ENCODE measurements at regions not wholly inside any gene's neighbourhood (a gene's known extent, or its start where the extent isn't known, plus 50 kb on each side); places are given as distances from the start of the nearest gene placed in this dataset.

DNA sequence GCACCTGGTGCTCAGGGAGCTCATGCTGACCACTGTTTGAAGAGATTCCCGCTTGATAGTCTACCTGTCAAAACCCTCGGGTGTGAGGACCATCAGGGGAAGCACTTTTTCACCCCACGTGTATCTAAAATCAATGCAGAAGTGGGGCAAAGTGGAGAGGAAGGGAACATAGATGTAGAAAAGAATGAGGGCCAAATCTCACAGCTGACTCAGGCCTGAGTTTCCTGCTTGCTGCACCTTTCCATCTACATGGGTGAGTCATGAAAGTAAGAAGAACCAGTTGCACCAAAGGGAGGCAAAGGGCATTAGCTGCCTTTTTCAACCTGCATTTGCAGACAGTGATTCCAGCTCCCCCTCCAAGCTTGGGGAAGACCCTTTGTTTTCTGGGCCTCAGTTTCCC lies 100.2 kb upstream of the MYCN start:
- DNase-seq (ENCODE audit: low read depth in 2 of 2): no peak

DNA sequence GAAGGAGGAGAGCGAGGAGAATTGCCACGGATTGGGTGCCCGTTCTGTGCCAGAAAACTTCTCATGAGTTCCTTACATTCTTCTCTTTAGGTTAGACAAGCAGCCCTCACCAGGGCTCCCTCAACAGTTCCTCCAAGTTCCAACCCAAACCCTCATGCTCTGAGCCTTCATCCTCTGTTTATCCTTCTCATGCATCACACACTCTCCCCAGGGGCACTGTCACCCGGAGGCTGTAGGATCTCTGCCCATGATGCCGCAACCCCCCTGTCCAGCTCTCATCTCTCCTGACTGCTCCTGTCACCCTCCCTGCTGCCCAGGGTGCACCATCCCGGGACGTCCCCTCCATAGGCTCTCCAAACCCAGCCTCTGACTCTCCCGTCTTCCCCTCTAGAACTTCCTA lies 99.4 kb upstream of the MYCN start:
- no peak for DNase-seq (ENCODE audit: low read depth in 2 of 2)

DNA sequence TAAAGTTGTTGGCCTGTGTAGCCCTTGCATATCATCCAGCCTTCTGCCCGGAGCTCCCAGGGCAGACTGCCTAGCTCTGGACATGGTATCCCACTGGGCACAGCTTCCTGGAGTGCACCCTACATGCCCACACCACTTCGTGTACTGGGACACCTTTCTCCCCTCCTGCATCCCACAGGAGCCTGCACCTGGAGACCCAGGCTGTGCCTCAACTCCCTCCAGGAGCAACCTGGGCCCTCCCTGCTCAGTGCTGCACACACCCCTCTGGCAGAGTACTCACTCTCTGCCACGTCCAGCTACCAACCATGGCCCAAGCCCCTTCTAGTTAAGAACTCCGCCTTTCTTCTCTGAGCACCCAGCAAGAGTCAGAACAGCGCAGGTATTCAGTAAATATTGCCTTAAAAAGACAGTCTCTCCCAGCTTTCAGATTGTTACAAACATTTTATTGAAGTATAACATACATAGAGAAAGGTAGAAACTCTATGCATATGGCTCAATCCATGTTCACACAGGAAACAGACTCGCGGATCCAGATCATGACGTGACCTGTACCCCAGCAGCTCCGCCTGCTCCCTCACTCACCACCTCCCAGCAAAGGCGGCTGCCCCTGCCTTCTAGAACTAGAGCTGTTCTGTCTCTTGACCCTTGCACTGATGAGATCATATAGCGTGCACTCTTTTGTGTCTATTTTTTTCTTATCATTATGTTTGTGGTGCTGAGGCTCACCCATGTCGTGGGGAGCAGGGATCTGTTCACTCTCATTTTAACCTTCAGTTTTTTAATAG lies 98.4 kb upstream of the MYCN start:
- DNase-seq (ENCODE audit: low read depth in 2 of 2): no peak

DNA sequence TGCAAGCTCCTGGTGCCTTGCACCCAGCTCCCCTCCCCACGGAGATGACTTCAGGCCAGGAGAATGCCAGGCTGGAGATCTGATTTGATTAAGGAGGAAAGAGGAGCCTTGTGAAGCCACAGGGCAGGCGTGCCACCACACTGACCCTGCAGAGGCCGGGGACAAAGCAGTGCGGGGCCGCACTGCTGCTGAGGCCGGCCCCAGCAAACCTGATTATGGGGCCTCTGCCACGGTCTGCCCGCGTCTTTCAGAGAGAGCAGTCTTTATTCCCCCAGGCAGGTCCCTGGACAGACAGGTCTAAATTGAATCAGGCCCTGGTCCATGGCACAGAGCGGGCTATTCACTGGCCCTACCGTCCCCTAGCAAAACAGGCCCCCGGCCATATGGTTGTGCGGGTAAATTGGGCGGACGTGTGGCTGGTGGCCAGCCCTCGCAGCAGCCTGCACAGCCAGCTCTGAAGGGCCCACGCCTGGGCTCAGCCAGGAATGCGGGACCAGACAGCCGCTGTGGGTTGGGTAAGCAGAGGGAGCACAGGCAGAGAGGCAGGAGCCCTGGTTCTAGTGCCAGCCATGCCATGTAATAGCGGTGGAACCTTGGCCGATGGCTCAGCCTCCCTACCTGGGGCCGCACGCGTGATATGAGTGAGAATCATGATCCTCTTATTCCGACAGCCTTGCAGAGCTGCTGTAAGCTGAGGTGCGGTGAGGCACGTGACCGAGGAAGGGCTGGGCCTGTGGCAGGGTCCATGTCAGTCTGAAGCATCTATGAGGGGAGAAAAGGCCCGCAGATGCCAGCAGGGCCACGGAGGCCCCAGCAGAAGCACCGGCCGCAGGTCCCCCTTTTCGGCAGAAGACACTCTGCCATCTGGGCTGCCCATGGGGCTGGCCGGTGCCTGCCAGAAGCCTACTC lies 97.3 kb upstream of the MYCN start:
- DNase-seq (ENCODE audit: low read depth in 2 of 2): no peak

DNA sequence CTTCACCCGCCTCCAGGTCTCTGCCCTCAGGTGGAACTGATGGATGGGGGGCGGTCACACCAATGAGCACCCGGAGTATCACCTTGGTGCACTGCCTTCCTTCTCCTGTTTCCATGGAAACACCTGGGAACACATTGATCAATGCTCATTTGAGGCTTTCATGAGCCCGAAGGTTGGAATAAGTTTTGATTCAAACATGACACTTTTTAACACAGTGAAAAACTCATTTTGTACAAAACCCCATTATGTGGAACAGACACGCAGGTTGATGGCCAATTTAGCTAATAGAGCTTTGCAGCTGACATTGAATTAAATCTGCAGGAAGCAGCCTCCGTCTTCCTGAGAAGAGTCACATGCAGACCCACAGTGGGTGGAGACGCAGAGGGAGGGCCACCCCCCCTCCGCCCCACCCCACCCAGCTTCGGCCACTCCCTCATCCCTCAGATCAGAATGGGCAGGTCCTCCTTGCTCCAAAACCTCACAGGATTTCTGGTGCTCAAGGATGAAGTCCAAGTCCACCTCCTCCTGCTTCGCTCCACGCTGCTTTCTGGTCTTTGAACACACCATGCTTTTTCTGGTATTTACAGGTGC lies 96.0 kb upstream of the MYCN start:
- no peak for DNase-seq (ENCODE audit: low read depth in 2 of 2)

DNA sequence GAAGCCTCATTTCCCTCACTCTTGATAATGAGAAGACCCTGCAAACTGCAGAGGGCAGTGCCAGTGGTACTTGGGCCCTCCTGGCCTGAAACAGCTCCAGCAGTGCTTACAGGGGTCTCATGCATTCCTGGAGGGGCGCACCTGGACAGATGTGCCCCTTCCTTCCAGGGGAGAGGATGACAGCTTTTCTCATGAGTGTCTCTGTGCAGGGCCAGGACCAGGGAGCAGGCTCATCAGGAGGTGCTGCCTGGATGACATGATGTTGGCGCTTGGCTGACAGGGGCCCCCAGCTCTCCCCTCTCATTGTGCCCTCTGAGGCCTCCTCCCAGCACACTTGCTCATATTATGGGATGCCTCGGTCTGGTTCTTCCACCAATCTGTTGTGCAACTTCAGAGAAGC lies 95.1 kb upstream of the MYCN start:
- DNase-seq (ENCODE audit: low read depth in 2 of 2): no peak

DNA sequence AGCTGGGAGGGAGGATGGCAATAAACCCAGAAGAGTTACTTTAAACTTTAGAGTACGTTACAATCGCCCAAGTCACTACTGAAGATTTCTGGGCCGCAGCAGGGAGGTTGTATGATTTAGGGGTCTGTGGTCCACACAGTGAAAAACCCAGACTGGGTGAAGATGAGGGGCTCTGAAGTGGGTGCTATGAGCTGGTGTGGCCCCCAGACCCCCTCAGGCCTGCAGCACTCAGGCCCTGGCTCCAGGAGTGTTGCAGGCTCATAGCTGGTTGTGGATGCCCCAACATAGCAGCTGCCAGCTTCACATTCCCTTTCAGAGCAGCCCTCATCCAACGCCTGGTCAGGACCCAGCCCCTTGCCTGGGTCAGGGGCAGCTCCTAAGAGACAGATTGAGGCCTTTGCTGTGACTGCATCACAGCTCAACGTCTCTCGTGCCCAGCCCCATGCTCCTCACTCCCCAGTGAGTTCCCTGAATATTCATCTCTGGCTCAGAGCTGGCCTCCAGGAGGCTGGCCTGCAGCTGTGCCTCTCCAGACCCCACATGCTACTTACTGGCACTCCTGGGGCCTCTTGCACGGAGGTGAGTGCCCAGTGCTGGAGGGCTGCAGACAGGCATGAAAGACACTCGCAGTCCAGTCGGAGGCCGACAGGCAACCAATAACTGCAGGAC lies 94.5 kb upstream of the MYCN start:
- DNase-seq (ENCODE audit: low read depth in 2 of 2): no peak

DNA sequence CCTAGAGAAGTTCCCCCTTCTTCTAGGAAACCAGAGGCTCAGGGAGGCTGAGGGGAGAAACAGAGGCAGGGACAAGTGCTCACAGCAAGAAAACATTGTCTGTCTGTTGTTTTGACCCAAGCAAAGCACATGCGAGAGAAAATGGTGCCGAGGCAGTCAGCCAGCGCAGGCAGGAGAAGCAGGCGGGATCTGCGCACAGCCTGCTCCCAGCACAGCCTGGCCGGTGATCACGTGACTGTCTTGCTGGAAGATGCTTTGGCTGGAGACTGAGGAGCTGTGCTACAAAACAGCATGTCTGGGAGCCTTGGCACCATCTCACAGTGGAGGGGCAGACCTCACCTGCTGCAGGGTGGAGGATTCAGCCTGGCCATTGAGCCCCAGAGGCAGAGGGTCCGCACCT lies 93.7 kb upstream of the MYCN start:
- no peak for DNase-seq (ENCODE audit: low read depth in 2 of 2)

DNA sequence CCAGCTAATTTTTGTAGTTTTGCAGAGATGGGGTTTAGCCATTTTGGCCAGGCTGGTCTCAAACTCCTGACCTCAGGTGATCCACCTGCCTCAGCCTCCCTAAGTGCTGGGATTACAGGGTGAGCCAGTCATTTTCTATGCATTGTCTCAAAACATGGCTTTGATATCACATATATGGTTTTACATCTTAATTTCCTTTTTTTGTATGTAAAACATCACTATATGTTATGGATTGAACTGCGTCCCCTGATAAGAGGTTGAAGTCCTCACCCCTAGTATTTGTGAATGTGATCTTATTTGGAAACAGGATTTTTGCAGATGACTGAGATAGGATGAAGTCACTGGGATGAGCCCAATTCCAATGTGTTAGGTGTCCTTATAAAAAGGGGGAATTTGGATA lies 89.8 kb upstream of the MYCN start:
- no peak for DNase-seq (ENCODE audit: low read depth in 2 of 2)

DNA sequence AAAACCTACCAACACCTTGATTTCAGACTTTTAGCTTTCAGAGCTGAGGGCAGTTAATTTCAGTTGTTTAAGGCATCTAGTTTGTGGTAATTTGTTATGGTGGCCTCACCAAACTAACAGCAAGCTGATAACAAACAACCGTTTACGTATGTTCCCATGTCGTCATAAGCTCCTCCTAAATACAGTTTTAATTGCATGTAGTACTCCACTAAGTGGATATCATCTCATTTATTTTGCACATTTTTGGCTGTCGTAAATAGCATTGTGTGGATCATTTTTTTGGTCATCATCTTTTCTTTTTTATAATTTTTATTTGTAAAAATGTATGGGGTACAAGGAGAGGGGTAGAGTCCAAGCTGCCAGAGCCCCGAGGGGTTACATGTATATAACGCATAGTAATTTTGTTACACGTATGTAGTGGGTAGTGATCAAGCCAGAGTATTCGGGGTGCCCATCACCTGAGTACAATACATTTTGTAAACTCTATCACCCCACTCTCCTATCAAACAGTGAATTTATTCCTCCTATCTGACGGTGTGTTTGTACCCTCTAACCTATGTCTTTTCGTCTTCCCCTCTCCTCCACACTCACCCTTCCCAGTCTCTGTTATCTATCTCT lies 89.2 kb upstream of the MYCN start:
- no peak for DNase-seq (ENCODE audit: low read depth in 2 of 2)

DNA sequence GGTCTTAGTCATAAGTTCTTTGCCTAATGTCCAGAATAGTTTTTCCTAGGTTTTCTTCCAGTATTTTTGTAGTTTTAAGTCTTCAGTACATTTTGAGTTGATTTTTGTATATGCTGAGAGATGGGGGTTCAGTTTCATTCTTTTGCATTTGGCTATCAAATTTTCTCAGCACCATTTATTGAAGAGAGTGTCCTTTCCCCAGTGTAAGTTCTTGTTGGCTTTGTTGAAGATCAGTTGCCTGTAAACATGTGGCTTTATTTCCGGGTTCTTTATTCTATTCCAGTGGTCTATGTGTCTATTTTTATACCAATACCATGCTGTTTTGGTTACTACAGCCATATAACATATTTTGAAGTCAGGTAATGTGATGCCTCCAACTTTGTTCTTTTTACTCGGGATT lies 87.5 kb upstream of the MYCN start:
- no peak for DNase-seq (ENCODE audit: low read depth in 2 of 2)

DNA sequence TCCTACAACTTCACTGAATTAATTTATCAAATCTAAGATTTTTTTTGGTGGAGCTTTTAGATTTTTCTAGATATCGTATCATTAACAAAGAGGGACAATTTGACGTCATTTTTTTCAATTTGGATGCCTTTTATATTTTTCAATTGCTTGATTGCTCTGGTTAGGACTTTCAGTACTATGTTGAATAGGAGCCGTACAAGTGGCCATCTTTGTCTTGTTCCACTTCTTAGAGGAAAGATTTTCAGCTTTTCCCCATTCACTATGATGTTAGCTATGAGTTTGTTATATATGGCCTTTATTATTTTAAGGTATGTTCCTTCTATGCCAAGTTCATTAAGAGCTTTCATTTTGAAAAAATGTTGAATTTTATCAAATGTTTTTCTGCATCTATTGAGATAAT lies 86.4 kb upstream of the MYCN start:
- no peak for DNase-seq (ENCODE audit: low read depth in 2 of 2)

DNA sequence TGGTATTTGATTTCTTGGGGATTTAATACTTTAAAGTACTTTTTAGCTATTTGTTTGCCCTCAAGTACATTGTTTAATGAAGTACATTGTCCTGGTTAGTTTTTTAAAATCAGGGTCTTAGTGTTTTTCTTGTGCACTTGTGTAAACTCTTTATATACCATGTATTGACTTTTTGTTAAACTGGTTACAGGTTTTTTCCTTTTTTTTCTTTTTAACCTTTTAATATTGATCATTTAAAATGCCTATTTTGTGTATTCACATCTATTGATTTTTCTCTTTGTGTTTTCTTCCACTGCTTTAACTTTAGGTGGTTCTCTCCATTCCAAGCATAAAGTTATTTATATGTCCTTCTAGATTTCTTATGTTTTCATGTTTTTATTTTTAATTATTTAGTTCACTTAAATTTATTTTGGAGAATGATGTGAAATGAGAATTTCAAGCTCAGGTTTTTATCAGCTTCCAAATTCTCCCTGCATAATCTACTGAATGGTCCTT lies 84.5 kb upstream of the MYCN start:
- no peak for DNase-seq (ENCODE audit: low read depth in 2 of 2)

DNA sequence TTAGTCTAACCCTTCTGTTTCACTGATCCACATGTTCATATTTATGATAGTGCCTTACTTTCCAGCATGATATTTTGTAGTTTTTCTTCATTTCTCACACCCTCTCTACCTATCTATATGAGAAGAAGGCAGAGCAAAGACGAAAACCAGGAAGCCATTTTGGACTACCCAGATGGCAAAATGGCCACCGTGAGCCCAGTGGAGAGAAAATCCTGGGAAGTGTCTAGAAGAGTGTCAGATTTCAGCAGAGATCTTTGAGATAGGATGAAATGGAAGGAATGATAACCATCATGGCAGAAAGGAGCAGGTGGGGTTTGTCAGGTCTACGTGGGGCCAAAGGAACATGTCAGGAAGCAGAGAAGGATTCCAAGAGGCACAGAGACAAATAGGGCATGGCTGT lies 84.0 kb upstream of the MYCN start:
- DNase-seq (ENCODE audit: low read depth in 2 of 2): no peak

DNA sequence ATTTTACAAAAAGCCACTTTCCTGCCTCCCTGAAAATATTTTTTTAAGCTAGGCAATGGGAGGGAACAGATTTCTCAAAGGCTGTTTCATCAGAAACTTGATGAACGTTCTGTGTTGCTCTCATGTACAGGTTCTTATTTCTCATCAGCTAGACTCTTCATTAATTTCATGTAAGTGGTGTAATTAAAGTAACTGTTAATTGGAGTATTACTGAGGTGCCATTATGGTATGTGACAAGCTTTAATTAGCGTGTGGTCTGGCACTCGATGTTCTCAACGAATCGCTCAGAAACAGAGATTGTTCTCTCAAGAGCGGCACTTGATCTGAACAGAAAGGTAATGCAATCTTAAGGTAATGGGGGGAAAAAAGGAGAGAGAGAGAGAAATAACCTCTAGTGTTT lies 81.9 kb upstream of the MYCN start:
- DNase-seq (ENCODE audit: low read depth in 2 of 2): no peak

DNA sequence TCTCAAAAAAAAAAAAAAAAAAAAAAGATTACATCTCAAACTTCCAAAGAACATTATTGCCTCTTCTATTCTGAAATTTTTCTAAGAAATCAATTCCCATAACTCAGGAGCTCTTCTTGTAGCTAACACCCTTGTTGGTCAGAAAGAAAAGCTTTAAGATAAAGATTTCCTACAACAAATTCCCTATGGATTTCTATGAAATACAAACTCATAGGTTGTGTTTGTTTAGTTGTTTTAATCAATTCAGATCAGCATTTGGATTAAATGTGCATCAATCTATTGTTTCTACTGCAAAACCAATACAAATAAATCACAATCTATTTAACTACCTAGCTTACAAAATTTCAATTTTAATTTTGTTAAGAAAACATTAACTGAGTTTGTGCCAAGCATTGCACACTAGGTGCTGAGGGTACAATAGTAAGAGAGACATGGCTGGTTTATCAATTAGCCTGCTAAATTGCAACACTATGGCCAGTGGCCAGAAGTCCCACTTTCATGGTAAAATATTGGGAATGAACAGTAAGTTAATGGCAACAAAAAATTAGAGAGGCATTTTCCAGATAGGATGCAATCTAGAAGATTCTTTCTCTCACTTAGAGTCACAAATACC lies 80.2 kb upstream of the MYCN start:
- DNase-seq (ENCODE audit: low read depth in 2 of 2): no peak

DNA sequence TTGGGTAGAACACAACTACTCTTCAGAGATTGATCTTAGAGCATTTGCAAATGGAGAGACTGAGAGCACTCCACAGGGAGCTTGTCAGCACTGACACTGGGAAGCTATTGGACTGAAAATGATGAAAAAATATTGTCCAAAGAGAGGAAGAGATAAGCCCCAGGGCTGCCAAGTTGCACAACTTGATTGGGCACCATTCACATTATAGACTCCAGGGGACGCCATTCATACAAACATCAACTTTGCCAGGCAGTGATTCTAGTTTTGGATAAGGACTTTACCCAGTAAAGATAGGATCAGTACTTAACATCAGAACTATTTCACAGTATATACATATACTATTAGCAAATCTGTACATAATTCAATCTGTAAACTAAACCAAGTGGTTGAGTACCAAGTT lies 79.6 kb upstream of the MYCN start:
- no peak for DNase-seq (ENCODE audit: low read depth in 2 of 2)

DNA sequence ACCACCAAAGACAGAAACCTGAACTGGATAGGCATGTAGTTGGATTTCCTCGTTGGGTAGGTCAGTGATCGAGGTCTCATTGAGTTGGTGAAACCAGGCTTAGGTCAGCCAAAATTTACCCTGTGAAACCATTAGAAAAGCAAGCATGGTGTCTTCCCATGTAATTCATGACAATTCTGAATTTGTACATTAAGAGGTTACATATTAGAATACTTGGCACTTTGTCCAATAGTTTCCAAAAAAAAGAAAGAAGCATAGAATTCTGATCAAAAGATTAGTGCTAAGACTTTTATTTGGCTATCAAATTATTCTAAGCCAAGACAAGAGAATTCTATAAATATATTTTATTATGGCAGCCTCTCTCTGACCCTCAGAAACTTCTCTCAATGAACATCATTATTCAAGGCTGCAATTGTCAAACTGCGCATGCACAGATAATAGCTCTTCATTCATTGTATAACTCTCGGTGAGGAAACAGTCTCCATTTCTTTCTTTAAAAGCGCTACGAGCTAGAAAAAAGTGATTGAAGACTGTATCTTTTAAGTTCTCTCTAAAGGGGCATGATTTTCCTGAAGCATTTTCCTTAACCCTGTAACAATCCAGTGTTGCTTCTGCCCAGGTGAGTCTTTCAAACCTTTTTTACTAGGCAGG lies 79.1 kb upstream of the MYCN start:
- no peak for DNase-seq (ENCODE audit: low read depth in 2 of 2)

DNA sequence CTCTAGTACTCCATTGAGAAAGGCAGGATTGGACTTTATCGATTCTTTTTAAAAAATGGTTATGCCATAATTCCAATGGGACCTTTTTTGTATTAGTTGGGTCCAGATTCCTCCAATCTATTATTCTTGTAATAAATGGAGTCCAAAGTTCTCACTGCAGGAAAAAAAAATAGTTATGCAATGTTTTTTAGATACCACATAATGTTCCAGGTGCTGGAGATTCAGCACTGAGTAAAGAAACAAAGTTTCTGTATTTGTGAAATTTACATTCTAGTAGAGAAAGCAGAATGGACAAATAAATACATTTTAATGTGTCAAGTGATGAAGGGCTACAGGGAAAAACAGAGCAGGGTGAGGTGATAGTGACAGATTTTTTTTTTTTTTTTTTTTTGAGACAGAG lies 78.5 kb upstream of the MYCN start:
- DNase-seq (ENCODE audit: low read depth in 2 of 2): no peak

DNA sequence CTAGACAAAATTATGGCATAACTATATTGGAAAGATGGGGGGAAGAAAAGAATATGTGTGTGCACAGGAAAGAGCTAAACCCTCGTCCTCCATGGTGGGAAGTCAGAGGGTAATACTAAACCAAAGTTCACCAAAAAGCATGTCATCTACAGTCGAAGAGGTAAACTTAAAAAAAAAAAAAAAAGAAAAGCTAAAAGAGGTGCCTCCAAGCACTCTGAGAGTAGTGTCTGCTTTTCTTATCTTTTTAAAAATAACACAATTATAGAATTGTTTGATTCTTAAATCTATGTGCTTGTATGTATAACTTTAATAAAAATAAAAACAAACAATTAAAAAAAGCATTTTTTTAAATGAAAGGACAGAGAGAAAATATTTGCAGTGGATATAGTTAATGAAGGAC lies 77.3 kb upstream of the MYCN start:
- DNase-seq (ENCODE audit: low read depth in 2 of 2): no peak
